ENCODE measurements at regions not wholly inside any gene's neighbourhood (a gene's known extent, or its start where the extent isn't known, plus 50 kb on each side); places are given as distances from the start of the nearest gene placed in this dataset.

- H3K79me2 ChIP-seq (ENCODE audit: insufficient read depth, low read length), result no peaks in the 10 kb centered on the region
- H2AFZ ChIP-seq (ENCODE audit: low read depth, low read length, severe bottlenecking), result no peak overlapping the region
- no peaks in the 10 kb centered on the region for H3K9me3 ChIP-seq (ENCODE audit: insufficient read depth, low read length)
- no peak overlapping the region for H3K4me3 ChIP-seq (ENCODE audit: insufficient read depth, low read length, poor library complexity, severe bottlenecking)
- TF ChIP-seq EZH2phosphoT487 (conservative IDR thresholded peaks at IDR 0.05; ENCODE audit: low read length) (no peak), CTCF (IDR thresholded peaks at IDR 0.05; ENCODE audit: insufficient read depth, low read length, poor library complexity, severe bottlenecking) (no peak)
- no peaks in the 10 kb centered on the region for H3F3A ChIP-seq (ENCODE audit: insufficient read depth)
- no peak overlapping the region for H3K9ac ChIP-seq (ENCODE audit: low read length)
- no peaks in the 10 kb centered on the region for H3K27me3 ChIP-seq (ENCODE audit: low read length)
- H3K27ac ChIP-seq (ENCODE audit: low read depth, low read length), result no peak overlapping the region
- no peaks in the 10 kb centered on the region for H3K9me2 ChIP-seq (replicated peaks; ENCODE audit: insufficient read depth, low read length)
- H3K4me2 ChIP-seq (ENCODE audit: low read depth, low read length, poor library complexity, severe bottlenecking), result no peak overlapping the region
- no peaks in the 10 kb centered on the region for H3K36me3 ChIP-seq (ENCODE audit: low read length)
- no peaks in the 10 kb centered on the region for H4K20me1 ChIP-seq (ENCODE audit: low read depth, low read length)
Measured at GRCh38 chr7:125681508-125681907, 751.9 kb upstream of the POT1 start.

GRCh38 chr7:125678771-125679170 lies 749.1 kb upstream of the POT1 start:
- H2AFZ ChIP-seq (ENCODE audit: low read depth, low read length, severe bottlenecking), result peak overlapping the region; percentile 1
- no peaks in the 10 kb centered on the region for H3K27me3 ChIP-seq (ENCODE audit: low read length)
- H3K36me3 ChIP-seq (ENCODE audit: low read length), result no peaks in the 10 kb centered on the region
- H3F3A ChIP-seq (ENCODE audit: insufficient read depth), result no peaks in the 10 kb centered on the region
- no peaks in the 10 kb centered on the region for H3K9me3 ChIP-seq (ENCODE audit: insufficient read depth, low read length)
- H3K9ac ChIP-seq (ENCODE audit: low read length), result no peak overlapping the region
- TF ChIP-seq EZH2phosphoT487 (conservative IDR thresholded peaks at IDR 0.05; ENCODE audit: low read length), result no peak
- no peak for TF ChIP-seq CTCF (IDR thresholded peaks at IDR 0.05; ENCODE audit: insufficient read depth, low read length, poor library complexity, severe bottlenecking)
- H4K20me1 ChIP-seq (ENCODE audit: low read depth, low read length), result no peaks in the 10 kb centered on the region
- H3K9me2 ChIP-seq (replicated peaks; ENCODE audit: insufficient read depth, low read length), result no peaks in the 10 kb centered on the region
- H3K27ac ChIP-seq (ENCODE audit: low read depth, low read length), result no peak overlapping the region
- peak overlapping the region; percentile 22 for H3K4me2 ChIP-seq (ENCODE audit: low read depth, low read length, poor library complexity, severe bottlenecking)
- H3K4me3 ChIP-seq (ENCODE audit: insufficient read depth, low read length, poor library complexity, severe bottlenecking), result no peak overlapping the region
- H3K79me2 ChIP-seq (ENCODE audit: insufficient read depth, low read length), result no peaks in the 10 kb centered on the region

GRCh38 chr7:125675640-125676039 lies 746.0 kb upstream of the POT1 start:
- Histone ChIP-seq H2AFZ (ENCODE audit: low read depth, low read length, severe bottlenecking) (no peak overlapping the region), H3K9me3 (ENCODE audit: insufficient read depth, low read length) (no peaks in the 10 kb centered on the region), H3K4me3 (ENCODE audit: insufficient read depth, low read length, poor library complexity, severe bottlenecking) (no peak overlapping the region), H3K4me2 (ENCODE audit: low read depth, low read length, poor library complexity, severe bottlenecking) (no peak overlapping the region), H3F3A (ENCODE audit: insufficient read depth) (no peaks in the 10 kb centered on the region), H3K36me3 (ENCODE audit: low read length) (no peaks in the 10 kb centered on the region), H3K9ac (ENCODE audit: low read length) (no peak overlapping the region), H3K27me3 (ENCODE audit: low read length) (no peaks in the 10 kb centered on the region), H3K79me2 (ENCODE audit: insufficient read depth, low read length) (no peaks in the 10 kb centered on the region), H4K20me1 (ENCODE audit: low read depth, low read length) (no peaks in the 10 kb centered on the region), H3K27ac (ENCODE audit: low read depth, low read length) (no peak overlapping the region), H3K9me2 (replicated peaks; ENCODE audit: insufficient read depth, low read length) (no peaks in the 10 kb centered on the region)
- TF ChIP-seq CTCF (IDR thresholded peaks at IDR 0.05; ENCODE audit: insufficient read depth, low read length, poor library complexity, severe bottlenecking), result no peak
- no peak for TF ChIP-seq EZH2phosphoT487 (conservative IDR thresholded peaks at IDR 0.05; ENCODE audit: low read length)
